ENCODE measurements at regions not wholly inside any gene's neighbourhood (a gene's known extent, or its start where the extent isn't known, plus 50 kb on each side); places are given as distances from the start of the nearest gene placed in this dataset.
"Not testable (repeated sequence)": the region's sequence is repeated elsewhere in the genome, so short reads cannot be mapped to it uniquely, and the experiment has no call there.

- not testable (repeated sequence) for TF ChIP-seq CTCF (IDR thresholded peaks at IDR 0.05); POLR2A (IDR thresholded peaks at IDR 0.05); POLR2AphosphoS5 (IDR thresholded peaks at IDR 0.05; ENCODE audit: insufficient read depth in 1 of 2, low read depth in 1 of 2)
Observed at GRCh38 chr2:89758332-89759026, 1067.0 kb downstream of the RPIA start.

Measured in vagina (tissue), 2 donors.